Neural cell (in vitro differentiated cells): ENCODE measurements at regions not wholly inside any gene's neighbourhood (a gene's known extent, or its start where the extent isn't known, plus 50 kb on each side); places are given as distances from the start of the nearest gene placed in this dataset.

ENCODE experiments used
- H2AFZ ChIP-seq: fragments of 200-600, 300-800 bp; sonication (generic), shearing (Covaris generic); 2 replicates; pipeline ENCODE4 v1.6.0; 2014; ENCODE audit warnings: low read depth, mild to moderate bottlenecking, antibody characterized with exemption, low read length, moderate library complexity
- H3F3A ChIP-seq: fragments of 200-600 bp; shearing (Covaris generic); 2 replicates; pipeline ENCODE4 v1.6.1; 2016; ENCODE audit warnings: mild to moderate bottlenecking, moderate library complexity, mixed read lengths, antibody characterized with exemption, low read length; ENCODE audit not compliant: insufficient read depth, poor library complexity, severe bottlenecking
- H3K27ac ChIP-seq: fragments of 200-600, 300-800 bp; sonication (generic), shearing (Covaris generic); 2 replicates; pipeline ENCODE4 v1.5.1; 2014; ENCODE audit warnings: mild to moderate bottlenecking, low read length, moderate library complexity
- H3K27me3 ChIP-seq: fragments of 300-800, 200-600 bp; sonication (generic), shearing (Covaris generic); 2 replicates; pipeline ENCODE4 v1.6.0; 2014; ENCODE audit warnings: mild to moderate bottlenecking, low read depth, low read length, moderate library complexity; ENCODE audit not compliant: insufficient read depth
- H3K36me3 ChIP-seq: fragments of 300-800, 200-600 bp; sonication (generic), shearing (Covaris generic); 2 replicates; pipeline ENCODE4 v1.5.1; 2014; ENCODE audit warnings: mild to moderate bottlenecking, antibody characterized with exemption, low read length, moderate library complexity; ENCODE audit not compliant: insufficient read depth
- H3K4me2 ChIP-seq: fragments of 300-800, 200-600 bp; sonication (generic), shearing (Covaris generic); 2 replicates; pipeline ENCODE4 v1.6.0; 2014; ENCODE audit warnings: mild to moderate bottlenecking, low read length
- H3K4me3 ChIP-seq: fragments of 300-800, 200-600 bp; sonication (generic), shearing (Covaris generic); 2 replicates; pipeline ENCODE4 v1.5.1; 2014; ENCODE audit warnings: mild to moderate bottlenecking, low read length, moderate library complexity
- H3K79me2 ChIP-seq: fragments of 200-600 bp; shearing (Covaris generic); replicated peaks from 2 replicates; pipeline ENCODE4 v1.6.0; 2014; ENCODE audit warnings: mild to moderate bottlenecking, low read length, moderate library complexity; ENCODE audit not compliant: insufficient read depth
- H3K9ac ChIP-seq: fragments of 300-800, 200-600 bp; sonication (generic), shearing (Covaris generic); 2 replicates; pipeline ENCODE4 v1.6.1; 2016; ENCODE audit warnings: mild to moderate bottlenecking, low read length, mixed read lengths
- H3K9me2 ChIP-seq: fragments of 200-600 bp; shearing (Covaris generic); 2 replicates; pipeline ENCODE4 v1.6.1; 2016; ENCODE audit warnings: mild to moderate bottlenecking, low read length, mixed read lengths; ENCODE audit not compliant: insufficient read depth
- H3K9me3 ChIP-seq: fragments of 200-600, 300-800 bp; sonication (generic), shearing (Covaris generic); 2 replicates; pipeline ENCODE4 v1.6.1; 2016; ENCODE audit warnings: mild to moderate bottlenecking, mixed run types, low read length, moderate library complexity, mixed read lengths
- H4K20me1 ChIP-seq: fragments of 200-600 bp; shearing (Covaris generic); 2 replicates; pipeline ENCODE4 v1.6.1; 2016; ENCODE audit warnings: mild to moderate bottlenecking, mixed run types; ENCODE audit not compliant: insufficient read depth
- EP300 ChIP-seq: fragments of 450-650 bp; conservative IDR thresholded peaks from 2 replicates; pipeline ENCODE4 v1.6.1; 2014; ENCODE audit warnings: antibody characterized with exemption, mild to moderate bottlenecking, moderate library complexity; ENCODE audit not compliant: poor library complexity, severe bottlenecking
- EZH2 ChIP-seq: fragments of 200-600, 300-800 bp; shearing (Covaris generic), sonication (generic); IDR thresholded peaks from 2 replicates; pipeline ENCODE4 v1.6.1; 2014; ENCODE audit warnings: antibody characterized with exemption, low read length, borderline replicate concordance, mild to moderate bottlenecking; ENCODE audit not compliant: insufficient read depth, poor library complexity, severe bottlenecking
- MXI1 ChIP-seq: fragments of 450-650 bp; conservative IDR thresholded peaks from 2 replicates; pipeline ENCODE4 v1.6.1; 2014; ENCODE audit warnings: antibody characterized with exemption, mild to moderate bottlenecking; ENCODE audit not compliant: poor library complexity, severe bottlenecking
- POLR2AphosphoS5 ChIP-seq: IDR thresholded peaks from 2 replicates; pipeline ENCODE4 v1.6.1; 2012
- RAD21 ChIP-seq: fragments of 450-650 bp; conservative IDR thresholded peaks from 2 replicates; pipeline ENCODE4 v1.6.1; 2014; ENCODE audit warnings: antibody characterized with exemption, mild to moderate bottlenecking, moderate library complexity
- SMC3 ChIP-seq: fragments of 450-650 bp; conservative IDR thresholded peaks from 2 replicates; pipeline ENCODE4 v1.6.1; 2014; ENCODE audit warnings: antibody characterized with exemption, mild to moderate bottlenecking, moderate library complexity; ENCODE audit not compliant: poor library complexity
- TAF1 ChIP-seq: IDR thresholded peaks from 2 replicates; pipeline ENCODE4 v1.6.1; 2012; ENCODE audit warnings: low read depth
- TF ChIP-seq, protein P1 (sequence below): IDR thresholded peaks from 2 replicates; pipeline ENCODE4 v1.6.1; 2012; ENCODE audit warnings: borderline replicate concordance
- TF ChIP-seq, protein P2 (sequence below): fragments of 450-650 bp; IDR thresholded peaks from 2 replicates; pipeline ENCODE4 v1.5.1; 2014; ENCODE audit warnings: antibody characterized with exemption, mild to moderate bottlenecking, moderate library complexity; ENCODE audit not compliant: poor library complexity, severe bottlenecking

- no peak overlapping the region for H3K27ac ChIP-seq
- H3K27me3 ChIP-seq, result no peaks in the 10 kb centered on the region
- no peaks in the 10 kb centered on the region for H3K79me2 ChIP-seq
- TF ChIP-seq, protein P1, sequence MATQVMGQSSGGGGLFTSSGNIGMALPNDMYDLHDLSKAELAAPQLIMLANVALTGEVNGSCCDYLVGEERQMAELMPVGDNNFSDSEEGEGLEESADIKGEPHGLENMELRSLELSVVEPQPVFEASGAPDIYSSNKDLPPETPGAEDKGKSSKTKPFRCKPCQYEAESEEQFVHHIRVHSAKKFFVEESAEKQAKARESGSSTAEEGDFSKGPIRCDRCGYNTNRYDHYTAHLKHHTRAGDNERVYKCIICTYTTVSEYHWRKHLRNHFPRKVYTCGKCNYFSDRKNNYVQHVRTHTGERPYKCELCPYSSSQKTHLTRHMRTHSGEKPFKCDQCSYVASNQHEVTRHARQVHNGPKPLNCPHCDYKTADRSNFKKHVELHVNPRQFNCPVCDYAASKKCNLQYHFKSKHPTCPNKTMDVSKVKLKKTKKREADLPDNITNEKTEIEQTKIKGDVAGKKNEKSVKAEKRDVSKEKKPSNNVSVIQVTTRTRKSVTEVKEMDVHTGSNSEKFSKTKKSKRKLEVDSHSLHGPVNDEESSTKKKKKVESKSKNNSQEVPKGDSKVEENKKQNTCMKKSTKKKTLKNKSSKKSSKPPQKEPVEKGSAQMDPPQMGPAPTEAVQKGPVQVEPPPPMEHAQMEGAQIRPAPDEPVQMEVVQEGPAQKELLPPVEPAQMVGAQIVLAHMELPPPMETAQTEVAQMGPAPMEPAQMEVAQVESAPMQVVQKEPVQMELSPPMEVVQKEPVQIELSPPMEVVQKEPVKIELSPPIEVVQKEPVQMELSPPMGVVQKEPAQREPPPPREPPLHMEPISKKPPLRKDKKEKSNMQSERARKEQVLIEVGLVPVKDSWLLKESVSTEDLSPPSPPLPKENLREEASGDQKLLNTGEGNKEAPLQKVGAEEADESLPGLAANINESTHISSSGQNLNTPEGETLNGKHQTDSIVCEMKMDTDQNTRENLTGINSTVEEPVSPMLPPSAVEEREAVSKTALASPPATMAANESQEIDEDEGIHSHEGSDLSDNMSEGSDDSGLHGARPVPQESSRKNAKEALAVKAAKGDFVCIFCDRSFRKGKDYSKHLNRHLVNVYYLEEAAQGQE, result no peak
- no peak for TF ChIP-seq EP300
- no peak for TF ChIP-seq TAF1
- TF ChIP-seq SMC3, result no peak
- no peak for TF ChIP-seq RAD21
- TF ChIP-seq EZH2, result no peak
- TF ChIP-seq POLR2AphosphoS5, result no peak
- no peak for TF ChIP-seq MXI1
- TF ChIP-seq, protein P2, sequence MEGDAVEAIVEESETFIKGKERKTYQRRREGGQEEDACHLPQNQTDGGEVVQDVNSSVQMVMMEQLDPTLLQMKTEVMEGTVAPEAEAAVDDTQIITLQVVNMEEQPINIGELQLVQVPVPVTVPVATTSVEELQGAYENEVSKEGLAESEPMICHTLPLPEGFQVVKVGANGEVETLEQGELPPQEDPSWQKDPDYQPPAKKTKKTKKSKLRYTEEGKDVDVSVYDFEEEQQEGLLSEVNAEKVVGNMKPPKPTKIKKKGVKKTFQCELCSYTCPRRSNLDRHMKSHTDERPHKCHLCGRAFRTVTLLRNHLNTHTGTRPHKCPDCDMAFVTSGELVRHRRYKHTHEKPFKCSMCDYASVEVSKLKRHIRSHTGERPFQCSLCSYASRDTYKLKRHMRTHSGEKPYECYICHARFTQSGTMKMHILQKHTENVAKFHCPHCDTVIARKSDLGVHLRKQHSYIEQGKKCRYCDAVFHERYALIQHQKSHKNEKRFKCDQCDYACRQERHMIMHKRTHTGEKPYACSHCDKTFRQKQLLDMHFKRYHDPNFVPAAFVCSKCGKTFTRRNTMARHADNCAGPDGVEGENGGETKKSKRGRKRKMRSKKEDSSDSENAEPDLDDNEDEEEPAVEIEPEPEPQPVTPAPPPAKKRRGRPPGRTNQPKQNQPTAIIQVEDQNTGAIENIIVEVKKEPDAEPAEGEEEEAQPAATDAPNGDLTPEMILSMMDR, result no peak
- no peak overlapping the region for H2AFZ ChIP-seq
- no peak overlapping the region for H3K4me3 ChIP-seq
- H3K9ac ChIP-seq, result no peak overlapping the region
- H3K9me2 ChIP-seq, result no peaks in the 10 kb centered on the region
- no peak overlapping the region for H3K4me2 ChIP-seq
- no peaks in the 10 kb centered on the region for H4K20me1 ChIP-seq
- H3K9me3 ChIP-seq, result no peaks in the 10 kb centered on the region
- H3F3A ChIP-seq, result no peaks in the 10 kb centered on the region
- no peaks in the 10 kb centered on the region for H3K36me3 ChIP-seq
Observed at GRCh38 chr7:54476609-54477008, 65.6 kb upstream of the VSTM2A start.

- Histone ChIP-seq H3F3A (no peaks in the 10 kb centered on the region), H3K27me3 (no peaks in the 10 kb centered on the region), H3K36me3 (no peaks in the 10 kb centered on the region), H4K20me1 (no peaks in the 10 kb centered on the region), H2AFZ (no peak overlapping the region), H3K9me2 (no peaks in the 10 kb centered on the region), H3K4me2 (no peak overlapping the region), H3K9ac (no peak overlapping the region), H3K9me3 (no peaks in the 10 kb centered on the region), H3K27ac (no peak overlapping the region), H3K4me3 (no peak overlapping the region), H3K79me2 (no peaks in the 10 kb centered on the region)
- TF ChIP-seq SMC3 (no peak), EZH2 (no peak), RAD21 (no peak), POLR2AphosphoS5 (no peak), MXI1 (no peak), TAF1 (no peak), EP300 (no peak)
- TF ChIP-seq, protein P1, result no peak
- TF ChIP-seq, protein P2, result no peak
Observed at GRCh38 chr7:54477083-54477482, 65.1 kb upstream of the VSTM2A start.
